H1 (cell line): ENCODE measurements at regions not wholly inside any gene's neighbourhood (a gene's known extent, or its start where the extent isn't known, plus 50 kb on each side); places are given as distances from the start of the nearest gene placed in this dataset.

Experiments
- CTCF ChIA-PET: fragments of 300-600 bp; sonication (Branson Sonifier 250); formaldehyde crosslinking; loops from one replicate; lab custom pipeline; 2021; ENCODE audit not compliant: partially characterized antibody; lab: Charles Lee
- POLR2A ChIA-PET: fragments of 300-600 bp; sonication (Branson Sonifier 250); formaldehyde crosslinking; loops from one replicate; lab custom pipeline; 2021; ENCODE audit warnings: inconsistent platforms; ENCODE audit not compliant: partially characterized antibody; lab: Charles Lee
- DNase-seq, 2 experiments: peaks; one replicate each; pipeline versions ENCODE4 v3.0.0 to v3.0.0-alpha.2; 2010 to 2022; ENCODE audit warnings: low spot score in 2 of 2, low read depth in 1 of 2, mixed read lengths in 1 of 2
- FAIRE-seq: peaks from 2 replicates; lab custom pipeline; 2011; peaks lifted over from hg19 to GRCh38; lab: Jason Lieb, UNC
- H2AFZ ChIP-seq: 2 replicates; pipeline ENCODE4 v1.8.1; 2012; ENCODE audit warnings: low read length, inconsistent platforms
- H2AK5ac ChIP-seq: 2 replicates; pipeline ENCODE4 v1.6.1; 2013; ENCODE audit warnings: low read depth, low read length
- H2BK120ac ChIP-seq: replicated peaks from 2 replicates; pipeline ENCODE3; 2013; ENCODE audit warnings: low read depth, low read length, inconsistent platforms
- H2BK12ac ChIP-seq: 2 replicates; pipeline ENCODE4 v1.6.1; 2013; ENCODE audit warnings: low read depth, low read length
- H2BK15ac ChIP-seq: 2 replicates; pipeline ENCODE4 v1.6.1; 2013; ENCODE audit warnings: low read length
- H2BK20ac ChIP-seq: 2 replicates; pipeline ENCODE4 v1.6.1; 2013; ENCODE audit warnings: low read length
- H2BK5ac ChIP-seq: 2 replicates; pipeline ENCODE4 v1.6.1; 2013; ENCODE audit warnings: low read depth, low read length
- H3K14ac ChIP-seq: 2 replicates; pipeline ENCODE4 v1.6.1; 2013; ENCODE audit warnings: inconsistent platforms; ENCODE audit not compliant: insufficient read length
- H3K18ac ChIP-seq: 2 replicates; pipeline ENCODE4 v1.6.1; 2013; ENCODE audit warnings: low read length; ENCODE audit errors: extremely low read depth
- H3K23ac ChIP-seq: 2 replicates; pipeline ENCODE4 v1.6.1; 2013; ENCODE audit warnings: inconsistent platforms; ENCODE audit not compliant: insufficient read length
- H3K23me2 ChIP-seq: 2 replicates; pipeline ENCODE4 v1.6.1; 2013; ENCODE audit warnings: low read depth, low read length
- H3K27ac ChIP-seq: 2 replicates; pipeline ENCODE4 v1.6.1; 2011; ENCODE audit warnings: low read depth, low read length, inconsistent platforms
- H3K27me3 ChIP-seq, 4 experiments: replicated peaks in 1 of 4; 1 replicate in 1 of 4; 2 replicates in 3 of 4; pipeline versions ENCODE4 v1.6.1 to v1.8.1; 2011 to 2013; ENCODE audit warnings: low read length in 3 of 4, mild to moderate bottlenecking in 3 of 4, inconsistent platforms in 2 of 4, mixed read lengths in 2 of 4, moderate library complexity in 1 of 4; ENCODE audit not compliant: control insufficient read depth in 3 of 4, insufficient read depth in 3 of 4; ENCODE audit errors: extremely low read depth in 1 of 4
- H3K36me3 ChIP-seq, 4 experiments: 2 replicates each; pipeline versions ENCODE4 v1.6.1 to v1.8.1; 2011 to 2013; ENCODE audit warnings: mild to moderate bottlenecking in 4 of 4, low read length in 3 of 4, moderate library complexity in 2 of 4, control low read depth in 1 of 4, inconsistent platforms in 1 of 4; ENCODE audit not compliant: insufficient read depth in 4 of 4, control insufficient read depth in 2 of 4
- H3K4ac ChIP-seq: replicated peaks from 2 replicates; pipeline ENCODE3; 2013; ENCODE audit warnings: low read length, low read depth, mixed read lengths, inconsistent platforms; ENCODE audit not compliant: insufficient read length
- H3K4me1 ChIP-seq, 4 experiments: replicated peaks in 1 of 4; 1 replicate in 1 of 4; 2 replicates in 3 of 4; pipeline versions ENCODE4 v1.6.1 to v1.8.1; 2011 to 2013; ENCODE audit warnings: low read length in 3 of 4, inconsistent platforms in 2 of 4, mixed read lengths in 1 of 4; ENCODE audit not compliant: insufficient read depth in 4 of 4, control insufficient read depth in 3 of 4
- H3K4me2 ChIP-seq, 2 experiments: 2 replicates each; pipeline versions ENCODE4 v1.6.1 to v1.8.1; 2011 to 2013; ENCODE audit warnings: low read depth in 2 of 2, low read length in 2 of 2, control low read depth in 1 of 2, inconsistent platforms in 1 of 2, mild to moderate bottlenecking in 1 of 2; ENCODE audit not compliant: insufficient read depth in 1 of 2
- H3K4me3 ChIP-seq, 4 experiments: fragments of 200-600, 300-600 bp in 1 of 4; sonication (generic), shearing (Covaris generic), sonication (Bioruptor Twin) in 1 of 4; 2 replicates each; pipeline versions ENCODE4 v1.5.1 to v1.8.1; 2011 to 2016; ENCODE audit warnings: low read length in 4 of 4, low read depth in 3 of 4, control low read depth in 2 of 4, inconsistent platforms in 2 of 4, mild to moderate bottlenecking in 2 of 4, mixed read lengths in 1 of 4, moderate library complexity in 1 of 4; ENCODE audit not compliant: insufficient read depth in 2 of 4; ENCODE audit errors: extremely low read depth in 1 of 4
- H3K56ac ChIP-seq: replicated peaks from 2 replicates; pipeline ENCODE3; 2013; ENCODE audit warnings: low read depth, mild to moderate bottlenecking, mixed read lengths, low read length, inconsistent platforms; ENCODE audit not compliant: insufficient read length
- H3K79me1 ChIP-seq: 2 replicates; pipeline ENCODE4 v1.6.1; 2013; ENCODE audit warnings: low read depth, low read length, control low read depth
- H3K79me2 ChIP-seq, 2 experiments: 2 replicates each; pipeline versions ENCODE4 v1.6.1 to v1.8.1; 2012 to 2013; ENCODE audit warnings: low read length in 2 of 2, mild to moderate bottlenecking in 2 of 2, inconsistent platforms in 1 of 2; ENCODE audit not compliant: insufficient read depth in 2 of 2, control insufficient read depth in 1 of 2
- H3K9ac ChIP-seq, 4 experiments: replicated peaks in 1 of 4; 1 replicate in 1 of 4; 2 replicates in 3 of 4; pipeline versions ENCODE4 v1.6.1 to v1.8.1; 2011 to 2013; ENCODE audit warnings: low read depth in 3 of 4, low read length in 3 of 4, control low read depth in 2 of 4, mild to moderate bottlenecking in 2 of 4, moderate library complexity in 2 of 4, inconsistent platforms in 1 of 4; ENCODE audit errors: extremely low read depth in 1 of 4
- H3K9me3 ChIP-seq, 2 experiments: 2 replicates each; pipeline versions ENCODE4 v1.6.1 to v1.8.1; 2012 to 2013; ENCODE audit warnings: mild to moderate bottlenecking in 2 of 2, moderate library complexity in 2 of 2, control low read depth in 1 of 2, inconsistent platforms in 1 of 2, low read depth in 1 of 2, low read length in 1 of 2, mixed read lengths in 1 of 2; ENCODE audit not compliant: insufficient read depth in 2 of 2
- H4K20me1 ChIP-seq, 2 experiments: replicated peaks in 1 of 2; 2 replicates each; pipeline versions ENCODE3 to v1.8.1; 2011 to 2013; ENCODE audit warnings: inconsistent platforms in 2 of 2, low read length in 2 of 2, mild to moderate bottlenecking in 1 of 2; ENCODE audit not compliant: insufficient read depth in 2 of 2, control insufficient read depth in 1 of 2
- H4K5ac ChIP-seq: 2 replicates; pipeline ENCODE4 v1.6.1; 2013; ENCODE audit warnings: low read length, low read depth, mixed read lengths, inconsistent platforms; ENCODE audit not compliant: insufficient read length
- H4K8ac ChIP-seq: 2 replicates; pipeline ENCODE4 v1.8.0; 2013; ENCODE audit warnings: mild to moderate bottlenecking, moderate library complexity, low read length, inconsistent platforms; ENCODE audit not compliant: insufficient read depth; ENCODE audit errors: extremely low read depth
- H4K91ac ChIP-seq: replicated peaks from 2 replicates; pipeline ENCODE3; 2013; ENCODE audit warnings: low read length, mixed read lengths, inconsistent platforms; ENCODE audit not compliant: insufficient read length
- BRCA1 ChIP-seq: IDR thresholded peaks from 2 replicates; pipeline ENCODE4 v1.6.1; 2012; ENCODE audit warnings: low read depth, low read length, improper control_type of control experiment
- CTBP2 ChIP-seq: IDR thresholded peaks from 2 replicates; pipeline ENCODE4 v1.7.0; 2011; ENCODE audit warnings: borderline replicate concordance, mild to moderate bottlenecking, moderate library complexity, mixed read lengths, low read length; ENCODE audit not compliant: insufficient read depth, insufficient read length
- KDM1A ChIP-seq: fragments of 200-600, 300-600 bp; sonication (generic); IDR thresholded peaks from 2 replicates; pipeline ENCODE4 v1.7.1; 2016; ENCODE audit warnings: mild to moderate bottlenecking, low read length, borderline replicate concordance
- POLR2A ChIP-seq, 2 experiments: IDR thresholded peaks; 1 replicate in 1 of 2; 2 replicates in 1 of 2; pipeline ENCODE4 v1.6.1; 2011; ENCODE audit warnings: low read depth in 2 of 2, low read length in 2 of 2, mild to moderate bottlenecking in 2 of 2; ENCODE audit errors: control extremely low read depth in 1 of 2
- POU5F1 ChIP-seq: IDR thresholded peaks from 2 replicates; pipeline ENCODE4 v1.6.1; 2011; ENCODE audit warnings: low read depth, mild to moderate bottlenecking, low read length, moderate library complexity
- RAD21 ChIP-seq, 2 experiments: IDR thresholded peaks in 1 of 2; conservative IDR thresholded peaks in 1 of 2; 2 replicates each; pipeline ENCODE4 v1.6.1; 2011; ENCODE audit warnings: low read depth in 2 of 2, low read length in 2 of 2, improper control_type of control experiment in 1 of 2, inconsistent platforms in 1 of 2, mild to moderate bottlenecking in 1 of 2, moderate library complexity in 1 of 2
- RNF2 ChIP-seq: fragments of 200-900, 300-1000 bp; sonication (generic); IDR thresholded peaks from 2 replicates; pipeline ENCODE4 v1.7.1; 2016; ENCODE audit warnings: borderline replicate concordance, low read depth, mild to moderate bottlenecking, antibody characterized with exemption, low read length; ENCODE audit not compliant: poor library complexity, severe bottlenecking; ENCODE audit errors: missing control alignments
- SAP30 ChIP-seq: fragments of 300-600 bp; sonication (generic); IDR thresholded peaks from 2 replicates; pipeline ENCODE4 v1.7.1; 2012; ENCODE audit warnings: low read length, moderate library complexity, mild to moderate bottlenecking, inconsistent platforms; ENCODE audit not compliant: insufficient read depth, insufficient replicate concordance
- SIX5 ChIP-seq: IDR thresholded peaks from 2 replicates; pipeline ENCODE4 v1.6.1; 2011; ENCODE audit warnings: mild to moderate bottlenecking, low read depth, low read length
- SRF ChIP-seq: IDR thresholded peaks from 2 replicates; pipeline ENCODE4 v1.6.1; 2011; ENCODE audit warnings: mild to moderate bottlenecking, low read depth, low read length, moderate library complexity
- TCF12 ChIP-seq: IDR thresholded peaks from 2 replicates; pipeline ENCODE4 v1.6.1; 2011; ENCODE audit warnings: low read depth, mild to moderate bottlenecking, low read length
- YY1 ChIP-seq: IDR thresholded peaks from 2 replicates; pipeline ENCODE4 v1.6.1; 2011; ENCODE audit warnings: low read depth, mild to moderate bottlenecking, low read length
- ZNF274 ChIP-seq: IDR thresholded peaks from 2 replicates; pipeline ENCODE4 v1.7.0; 2012; ENCODE audit warnings: low read length, borderline replicate concordance; ENCODE audit errors: extremely low read depth
- WGBS, 2 experiments: shearing (Covaris generic) in 1 of 2; methylation state at CpG; one replicate each; pipeline versions ENCODE4 v1.1.6 to v1.1.7; 2013 to 2015; ENCODE audit warnings: low lambda C conversion rate in 2 of 2, mixed read lengths in 2 of 2, inconsistent platforms in 1 of 2, low coverage in 1 of 2, missing lambda C conversion rate in 1 of 2; ENCODE audit not compliant: insufficient replicate concordance in 2 of 2, insufficient coverage in 1 of 2, insufficient read length in 1 of 2; ENCODE audit errors: extremely low coverage in 1 of 2, missing lambda C conversion rate in 1 of 2; 5-methylcytosine and 5-hydroxymethylcytosine counted together
- TF ChIP-seq, protein P1 (sequence below): IDR thresholded peaks from 2 replicates; pipeline ENCODE4 v1.6.1; 2011; ENCODE audit warnings: low read depth, mild to moderate bottlenecking, low read length; ENCODE audit not compliant: insufficient read depth

DNA sequence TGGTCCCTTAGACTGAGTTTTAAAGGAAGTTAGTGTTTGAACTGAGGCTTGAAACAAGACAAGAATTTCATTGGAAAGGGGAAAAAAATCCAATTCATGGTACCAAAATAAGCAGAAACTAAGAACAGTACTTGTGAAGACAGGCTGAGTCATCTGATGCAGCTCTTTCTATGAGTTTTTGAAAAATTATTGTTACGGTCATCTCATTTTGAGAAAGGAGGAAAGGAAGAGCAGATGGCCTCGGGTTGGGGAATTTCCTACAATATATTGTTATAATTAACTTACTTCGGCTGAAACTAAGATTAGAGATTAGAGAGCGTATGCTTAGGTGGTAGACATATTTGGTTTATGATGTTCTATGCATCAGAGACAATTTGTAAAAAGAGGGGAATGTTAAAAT lies 2164.8 kb upstream of the AGA start:
- no peak overlapping the region for H4K5ac ChIP-seq
- no peak overlapping the region for H2AK5ac ChIP-seq
- ChIA-PET CTCF (no interaction called here), POLR2A (no interaction called here)
- no peaks in the 10 kb centered on the region for H3K79me2 ChIP-seq
- no peak overlapping the region for H3K14ac ChIP-seq
- H3K27me3 ChIP-seq = no peaks in the 10 kb centered on the region
- no peaks in the 10 kb centered on the region for H3K36me3 ChIP-seq
- H2BK20ac ChIP-seq = no peak overlapping the region
- H3K9ac ChIP-seq = no peak overlapping the region
- H3K4me2 ChIP-seq = no peak overlapping the region
- H3K56ac ChIP-seq = no peak overlapping the region
- no peaks in the 10 kb centered on the region for H3K4me1 ChIP-seq
- no peak overlapping the region for H2BK12ac ChIP-seq
- H2BK120ac ChIP-seq = no peak overlapping the region
- no peak overlapping the region for H3K4me3 ChIP-seq
- H3K4ac ChIP-seq = no peak overlapping the region
- no peak overlapping the region for H3K18ac ChIP-seq
- H3K23ac ChIP-seq = no peak overlapping the region
- no peak overlapping the region for H2BK5ac ChIP-seq
- no peaks in the 10 kb centered on the region for H3K79me1 ChIP-seq
- H4K20me1 ChIP-seq = no peaks in the 10 kb centered on the region
- H2AFZ ChIP-seq = no peak overlapping the region
- H4K91ac ChIP-seq = no peak overlapping the region
- H2BK15ac ChIP-seq = no peak overlapping the region
- H4K8ac ChIP-seq = no peak overlapping the region
- WGBS, 2 experiments = 86% methylated on average over 4 of the region's 4 CpGs; no CpG with 5 or more reads in 1 of the 2 experiments
- DNase-seq (no peak), FAIRE-seq (no peak)
- no peak overlapping the region for H3K27ac ChIP-seq
- H3K23me2 ChIP-seq = no peaks in the 10 kb centered on the region
- H3K9me3 ChIP-seq = no peaks in the 10 kb centered on the region
- TF ChIP-seq, protein P1, sequence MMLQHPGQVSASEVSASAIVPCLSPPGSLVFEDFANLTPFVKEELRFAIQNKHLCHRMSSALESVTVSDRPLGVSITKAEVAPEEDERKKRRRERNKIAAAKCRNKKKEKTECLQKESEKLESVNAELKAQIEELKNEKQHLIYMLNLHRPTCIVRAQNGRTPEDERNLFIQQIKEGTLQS = no peak
- no peak for TF ChIP-seq ZNF274
- TF ChIP-seq YY1 = no peak
- no peak for TF ChIP-seq POU5F1
- no peak for TF ChIP-seq TCF12
- TF ChIP-seq SIX5 = no peak
- TF ChIP-seq BRCA1 = no peak
- TF ChIP-seq SRF = no peak
- TF ChIP-seq RAD21 (IDR thresholded peaks at IDR 0.05 in 1 of 2, conservative IDR thresholded peaks at IDR 0.05 in 1 of 2; ENCODE audit: low read depth in 2 of 2, low read length in 2 of 2) = no peak
- no peak for TF ChIP-seq RNF2
- TF ChIP-seq SAP30 = no peak
- TF ChIP-seq POLR2A (IDR thresholded peaks at IDR 0.05; ENCODE audit: control extremely low read depth in 1 of 2, low read depth in 2 of 2, low read length in 2 of 2) = no peak
- no peak for TF ChIP-seq CTBP2
- TF ChIP-seq KDM1A = no peak
